HEK293 (cell line): ENCODE measurements at regions not wholly inside any gene's neighbourhood (a gene's known extent, or its start where the extent isn't known, plus 50 kb on each side); places are given as distances from the start of the nearest gene placed in this dataset.
"Not testable (repeated sequence)": the region's sequence is repeated elsewhere in the genome, so short reads cannot be mapped to it uniquely, and the experiment has no call there.

Source experiments
- EGR2 ChIP-seq: fragments of 450-650 bp; formaldehyde crosslinking; IDR thresholded peaks from 2 replicates; pipeline ENCODE4 v1.5.1; 2016; ENCODE audit warnings: low read depth, missing biosample characterization, missing genetic modification characterization
- ZNF114 ChIP-seq: fragments of 450-650 bp; formaldehyde crosslinking; IDR thresholded peaks from 2 replicates; pipeline ENCODE4 v1.5.0; 2017; ENCODE audit warnings: missing biosample characterization, missing genetic modification characterization
- ZNF423 ChIP-seq: fragments of 450-650 bp; formaldehyde crosslinking; IDR thresholded peaks from 2 replicates; pipeline ENCODE4 v1.5.1; 2016; ENCODE audit warnings: missing biosample characterization, missing genetic modification characterization
- ZNF660 ChIP-seq: fragments of 450-650 bp; IDR thresholded peaks from 2 replicates; pipeline ENCODE4 v1.5.1; 2018; ENCODE audit warnings: missing biosample characterization, mild to moderate bottlenecking, missing genetic modification characterization
- TF ChIP-seq, protein P1 (sequence below): fragments of 450-650 bp; formaldehyde crosslinking; IDR thresholded peaks from 2 replicates; pipeline ENCODE4 v1.5.1; 2016; ENCODE audit warnings: missing biosample characterization, missing genetic modification characterization
- TF ChIP-seq, protein P2 (sequence below): fragments of 450-650 bp; formaldehyde crosslinking; IDR thresholded peaks from 2 replicates; pipeline ENCODE4 v1.5.1; 2016; ENCODE audit warnings: missing biosample characterization, missing genetic modification characterization

DNA sequence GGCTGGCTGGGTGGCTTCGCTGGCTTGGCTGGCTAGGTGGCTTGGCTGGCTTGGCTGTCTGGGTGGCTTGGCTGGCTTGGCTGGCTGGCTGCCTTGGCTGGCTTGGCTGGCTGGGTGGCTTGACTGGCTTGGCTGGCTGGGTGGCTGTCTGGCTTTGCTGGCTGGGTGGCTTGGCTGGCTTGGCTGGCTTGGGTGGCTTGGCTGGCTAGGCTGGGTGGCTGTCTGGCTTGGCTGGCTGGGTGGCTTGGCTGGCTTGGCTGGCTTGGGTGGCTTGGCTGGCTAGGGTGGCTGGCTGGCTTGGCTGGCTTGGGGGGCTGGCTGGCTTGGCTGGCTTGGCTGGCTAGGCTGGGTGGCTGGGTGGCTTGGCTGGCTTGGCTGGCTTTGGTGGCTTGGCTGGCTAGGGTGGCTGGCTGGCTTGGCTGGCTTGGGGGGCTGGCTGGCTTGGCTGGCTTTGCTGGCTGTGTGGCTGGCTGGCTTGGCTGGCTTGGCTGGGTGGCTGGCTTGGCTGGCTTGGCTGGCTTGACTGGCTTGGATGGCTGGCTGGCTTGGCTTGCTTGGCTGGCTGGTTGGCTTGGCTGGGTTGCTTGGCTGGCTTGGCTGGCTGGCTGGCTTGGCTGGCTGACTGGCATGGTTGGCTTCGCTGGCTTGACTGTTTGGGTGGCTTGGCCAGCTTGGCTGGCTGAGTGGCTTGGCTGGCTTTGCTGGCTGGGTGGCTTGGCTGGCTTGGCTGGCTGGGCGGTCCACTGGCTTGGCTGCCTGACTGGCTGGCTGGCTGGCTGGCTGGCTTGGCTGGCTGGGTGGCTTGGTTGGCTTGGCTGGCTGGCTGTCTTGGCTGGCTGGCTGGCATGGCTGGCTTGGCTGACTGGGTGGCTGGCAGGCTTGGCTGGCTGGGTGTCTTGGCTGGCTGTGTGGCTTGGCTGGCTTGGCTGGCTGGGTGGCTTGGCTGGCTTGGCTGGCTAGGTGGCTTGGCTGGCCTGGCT lies 436.3 kb downstream of the GOLGA6L6 start:
- not testable (repeated sequence) for TF ChIP-seq EGR2 (tag by site-specific recombination); ZNF423; ZNF114 (tag by site-specific recombination); ZNF660 (tag by site-specific recombination)
- TF ChIP-seq, protein P1, sequence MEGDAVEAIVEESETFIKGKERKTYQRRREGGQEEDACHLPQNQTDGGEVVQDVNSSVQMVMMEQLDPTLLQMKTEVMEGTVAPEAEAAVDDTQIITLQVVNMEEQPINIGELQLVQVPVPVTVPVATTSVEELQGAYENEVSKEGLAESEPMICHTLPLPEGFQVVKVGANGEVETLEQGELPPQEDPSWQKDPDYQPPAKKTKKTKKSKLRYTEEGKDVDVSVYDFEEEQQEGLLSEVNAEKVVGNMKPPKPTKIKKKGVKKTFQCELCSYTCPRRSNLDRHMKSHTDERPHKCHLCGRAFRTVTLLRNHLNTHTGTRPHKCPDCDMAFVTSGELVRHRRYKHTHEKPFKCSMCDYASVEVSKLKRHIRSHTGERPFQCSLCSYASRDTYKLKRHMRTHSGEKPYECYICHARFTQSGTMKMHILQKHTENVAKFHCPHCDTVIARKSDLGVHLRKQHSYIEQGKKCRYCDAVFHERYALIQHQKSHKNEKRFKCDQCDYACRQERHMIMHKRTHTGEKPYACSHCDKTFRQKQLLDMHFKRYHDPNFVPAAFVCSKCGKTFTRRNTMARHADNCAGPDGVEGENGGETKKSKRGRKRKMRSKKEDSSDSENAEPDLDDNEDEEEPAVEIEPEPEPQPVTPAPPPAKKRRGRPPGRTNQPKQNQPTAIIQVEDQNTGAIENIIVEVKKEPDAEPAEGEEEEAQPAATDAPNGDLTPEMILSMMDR (tag by site-specific recombination), result not testable (repeated sequence)
- TF ChIP-seq, protein P2, sequence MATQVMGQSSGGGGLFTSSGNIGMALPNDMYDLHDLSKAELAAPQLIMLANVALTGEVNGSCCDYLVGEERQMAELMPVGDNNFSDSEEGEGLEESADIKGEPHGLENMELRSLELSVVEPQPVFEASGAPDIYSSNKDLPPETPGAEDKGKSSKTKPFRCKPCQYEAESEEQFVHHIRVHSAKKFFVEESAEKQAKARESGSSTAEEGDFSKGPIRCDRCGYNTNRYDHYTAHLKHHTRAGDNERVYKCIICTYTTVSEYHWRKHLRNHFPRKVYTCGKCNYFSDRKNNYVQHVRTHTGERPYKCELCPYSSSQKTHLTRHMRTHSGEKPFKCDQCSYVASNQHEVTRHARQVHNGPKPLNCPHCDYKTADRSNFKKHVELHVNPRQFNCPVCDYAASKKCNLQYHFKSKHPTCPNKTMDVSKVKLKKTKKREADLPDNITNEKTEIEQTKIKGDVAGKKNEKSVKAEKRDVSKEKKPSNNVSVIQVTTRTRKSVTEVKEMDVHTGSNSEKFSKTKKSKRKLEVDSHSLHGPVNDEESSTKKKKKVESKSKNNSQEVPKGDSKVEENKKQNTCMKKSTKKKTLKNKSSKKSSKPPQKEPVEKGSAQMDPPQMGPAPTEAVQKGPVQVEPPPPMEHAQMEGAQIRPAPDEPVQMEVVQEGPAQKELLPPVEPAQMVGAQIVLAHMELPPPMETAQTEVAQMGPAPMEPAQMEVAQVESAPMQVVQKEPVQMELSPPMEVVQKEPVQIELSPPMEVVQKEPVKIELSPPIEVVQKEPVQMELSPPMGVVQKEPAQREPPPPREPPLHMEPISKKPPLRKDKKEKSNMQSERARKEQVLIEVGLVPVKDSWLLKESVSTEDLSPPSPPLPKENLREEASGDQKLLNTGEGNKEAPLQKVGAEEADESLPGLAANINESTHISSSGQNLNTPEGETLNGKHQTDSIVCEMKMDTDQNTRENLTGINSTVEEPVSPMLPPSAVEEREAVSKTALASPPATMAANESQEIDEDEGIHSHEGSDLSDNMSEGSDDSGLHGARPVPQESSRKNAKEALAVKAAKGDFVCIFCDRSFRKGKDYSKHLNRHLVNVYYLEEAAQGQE (tag by site-specific recombination), result not testable (repeated sequence)
